ENCODE measurements at regions not wholly inside any gene's neighbourhood (a gene's known extent, or its start where the extent isn't known, plus 50 kb on each side); places are given as distances from the start of the nearest gene placed in this dataset.
A peak's percentile ranks its signal among the peaks of the same experiment; 100 is the strongest.

DNA sequence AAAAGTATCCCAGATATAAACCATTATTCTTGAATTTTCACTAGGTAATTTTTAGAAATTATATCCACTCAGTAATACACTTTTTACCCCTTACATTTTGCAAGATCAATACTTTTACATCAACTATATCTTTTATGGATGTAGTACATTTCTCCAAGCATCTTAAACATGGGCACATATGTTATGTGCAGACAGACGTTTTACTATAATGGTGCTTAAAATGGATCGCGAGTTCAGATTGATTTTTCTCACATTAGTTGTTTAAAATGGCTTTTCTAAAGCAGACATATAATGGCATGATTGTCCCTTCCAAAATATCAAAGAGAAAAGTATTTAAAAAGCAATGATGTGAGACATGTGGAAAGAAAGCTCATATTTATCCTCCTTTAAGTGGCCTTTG is 786.1 kb downstream of the PDHA2 start:
- no peaks in the 10 kb centered on the region for H3K27me3 Mint-ChIP-seq
- H3K4me3 Mint-ChIP-seq = no peak overlapping the region
- H3K9me3 Mint-ChIP-seq = peaks cover 0 to 5% of the 10 kb centered on the region in 2 donors
- H3K4me1 Mint-ChIP-seq = no peaks in the 10 kb centered on the region
- H3K27ac Mint-ChIP-seq = peak overlapping the region in 1 of 2 donors; percentile 84
- no peak for DNase-seq
- ATAC-seq = no peak

DNA sequence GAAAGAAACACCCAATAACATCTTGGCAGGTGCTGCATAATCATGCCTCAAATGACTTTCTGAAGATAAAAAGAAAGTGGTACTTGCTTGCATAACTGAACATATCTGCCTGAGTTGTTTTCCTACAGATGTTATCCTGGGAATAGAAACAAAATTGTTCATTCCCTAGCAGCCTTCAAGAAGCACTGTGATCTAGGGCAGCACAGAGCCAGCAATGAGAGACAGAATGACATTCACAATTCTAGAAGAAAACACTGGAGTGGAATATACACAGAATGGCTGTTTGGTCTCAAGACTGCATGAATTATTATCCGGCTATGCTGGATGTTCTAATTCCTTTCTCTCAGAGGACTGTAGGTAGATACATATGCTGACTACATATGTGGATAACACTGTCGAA is 790.9 kb downstream of the PDHA2 start:
- H3K9me3 Mint-ChIP-seq = peaks cover 0 to 5% of the 10 kb centered on the region in 2 donors
- no peak overlapping the region for H3K27ac Mint-ChIP-seq
- no peaks in the 10 kb centered on the region for H3K27me3 Mint-ChIP-seq
- DNase-seq = no peak
- no peak overlapping the region for H3K4me3 Mint-ChIP-seq
- no peak for ATAC-seq
- no peaks in the 10 kb centered on the region for H3K4me1 Mint-ChIP-seq

DNA sequence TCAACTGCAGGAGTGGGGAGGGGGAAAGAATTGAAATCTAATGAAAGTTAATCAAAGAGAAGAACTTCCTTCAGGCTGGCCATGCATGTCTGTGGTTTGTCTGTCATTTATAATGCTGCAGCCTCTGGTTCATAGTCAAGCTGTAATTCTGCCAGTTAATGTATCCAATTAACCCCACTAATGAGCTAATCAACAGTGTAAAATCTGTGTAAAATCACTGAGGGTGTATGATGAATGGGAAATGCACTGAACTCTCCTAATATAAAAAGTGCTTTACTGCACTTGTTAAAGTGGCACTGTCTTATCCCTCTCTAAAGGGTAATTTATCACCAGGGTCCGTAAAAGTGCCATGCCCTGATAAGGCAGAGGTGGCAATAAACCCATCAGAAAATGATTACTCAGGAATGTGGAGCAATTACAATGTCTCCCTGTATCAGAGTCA is 798.1 kb downstream of the PDHA2 start:
- H3K9me3 Mint-ChIP-seq = peaks cover 4 to 19% of the 10 kb centered on the region in 2 donors
- no peak for DNase-seq
- H3K27ac Mint-ChIP-seq = no peak overlapping the region
- no peaks in the 10 kb centered on the region for H3K4me1 Mint-ChIP-seq
- H3K27me3 Mint-ChIP-seq = no peaks in the 10 kb centered on the region
- no peak overlapping the region for H3K4me3 Mint-ChIP-seq
- ATAC-seq = no peak

GRCh38 chr4:96639932-96640331 is 800.0 kb downstream of the PDHA2 start:
- no peak overlapping the region for H3K27ac Mint-ChIP-seq
- no peaks in the 10 kb centered on the region for H3K4me1 Mint-ChIP-seq
- DNase-seq (no peak), ATAC-seq (no peak)
- no peak overlapping the region for H3K4me3 Mint-ChIP-seq
- H3K9me3 Mint-ChIP-seq = peaks cover 4 to 19% of the 10 kb centered on the region in 2 donors
- H3K27me3 Mint-ChIP-seq = no peaks in the 10 kb centered on the region

DNA sequence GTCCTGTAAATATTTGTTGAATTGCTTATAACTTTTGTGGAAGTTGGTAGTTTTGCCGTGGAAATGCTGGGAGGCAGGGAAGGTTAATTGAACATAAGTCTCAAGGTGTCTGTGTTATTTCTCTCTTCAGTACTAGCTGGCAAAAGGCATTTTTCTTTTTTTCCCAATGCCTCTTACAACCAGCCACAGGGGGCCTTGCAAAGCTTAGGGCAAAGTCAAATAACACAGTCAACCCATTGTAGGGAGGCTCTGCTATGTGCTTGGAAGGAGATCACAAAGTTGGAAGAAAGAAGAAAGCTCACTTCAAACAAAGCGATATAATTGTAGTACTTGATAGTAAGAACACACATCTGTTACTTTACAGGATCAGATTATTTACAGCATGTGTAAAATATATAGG is 802.6 kb downstream of the PDHA2 start:
- Mint-ChIP-seq H3K4me3 (no peak overlapping the region), H3K4me1 (no peaks in the 10 kb centered on the region), H3K27me3 (no peaks in the 10 kb centered on the region), H3K9me3 (peaks cover 4 to 7% of the 10 kb centered on the region in 2 donors), H3K27ac (no peak overlapping the region)
- DNase-seq (no peak), ATAC-seq (no peak)

DNA sequence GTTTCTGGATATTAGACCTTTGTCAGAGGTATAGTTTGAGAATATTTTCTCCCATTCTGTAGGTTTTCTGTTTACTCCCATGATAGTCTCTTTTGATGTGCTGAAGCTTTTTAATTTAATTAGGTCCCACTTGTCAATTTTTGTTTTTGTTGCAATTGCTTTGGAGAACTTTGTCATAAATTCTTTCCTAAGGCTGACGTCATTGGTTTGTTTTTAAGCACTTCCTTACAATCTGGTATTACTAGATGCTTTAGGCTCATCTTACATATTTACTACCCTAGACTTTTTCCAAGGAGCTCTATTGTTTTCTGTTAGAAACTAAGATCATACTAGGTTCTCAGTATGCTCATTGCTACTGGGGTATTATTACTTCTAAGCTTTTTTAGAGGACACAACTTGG is 806.3 kb downstream of the PDHA2 start:
- H3K9me3 Mint-ChIP-seq = no peaks in the 10 kb centered on the region
- no peak for DNase-seq
- no peaks in the 10 kb centered on the region for H3K27me3 Mint-ChIP-seq
- no peaks in the 10 kb centered on the region for H3K4me1 Mint-ChIP-seq
- H3K4me3 Mint-ChIP-seq = no peak overlapping the region
- no peak for ATAC-seq
- no peak overlapping the region for H3K27ac Mint-ChIP-seq

- ATAC-seq = no peak
- no peak for DNase-seq
- Mint-ChIP-seq H3K27me3 (no peaks in the 10 kb centered on the region), H3K4me3 (no peak overlapping the region), H3K4me1 (no peaks in the 10 kb centered on the region), H3K9me3 (peaks cover 0 to 11% of the 10 kb centered on the region in 2 donors), H3K27ac (no peak overlapping the region)
These were observed 809.6 kb downstream of the PDHA2 start for GRCh38 chr4:96649536-96649935.

GRCh38 chr4:96652158-96652557 is 812.3 kb downstream of the PDHA2 start:
- no peak overlapping the region for H3K27ac Mint-ChIP-seq
- H3K27me3 Mint-ChIP-seq = no peaks in the 10 kb centered on the region
- H3K4me3 Mint-ChIP-seq = no peak overlapping the region
- DNase-seq (no peak), ATAC-seq (no peak)
- no peaks in the 10 kb centered on the region for H3K4me1 Mint-ChIP-seq
- H3K9me3 Mint-ChIP-seq = peaks cover 0 to 11% of the 10 kb centered on the region in 2 donors

- Mint-ChIP-seq H3K4me3 (no peak overlapping the region), H3K27ac (no peak overlapping the region), H3K9me3 (peaks cover 2 to 11% of the 10 kb centered on the region in 2 donors), H3K4me1 (no peaks in the 10 kb centered on the region), H3K27me3 (no peaks in the 10 kb centered on the region)
- ATAC-seq = no peak
- no peak for DNase-seq
These were observed 812.9 kb downstream of the PDHA2 start for GRCh38 chr4:96652821-96653220.

- ATAC-seq (no peak), DNase-seq (no peak)
- Mint-ChIP-seq H3K4me1 (no peaks in the 10 kb centered on the region), H3K4me3 (no peak overlapping the region), H3K27ac (no peak overlapping the region), H3K27me3 (no peaks in the 10 kb centered on the region), H3K9me3 (peaks cover 5 to 11% of the 10 kb centered on the region in 2 donors)
These were observed 814.2 kb downstream of the PDHA2 start for GRCh38 chr4:96654045-96654444.

DNA sequence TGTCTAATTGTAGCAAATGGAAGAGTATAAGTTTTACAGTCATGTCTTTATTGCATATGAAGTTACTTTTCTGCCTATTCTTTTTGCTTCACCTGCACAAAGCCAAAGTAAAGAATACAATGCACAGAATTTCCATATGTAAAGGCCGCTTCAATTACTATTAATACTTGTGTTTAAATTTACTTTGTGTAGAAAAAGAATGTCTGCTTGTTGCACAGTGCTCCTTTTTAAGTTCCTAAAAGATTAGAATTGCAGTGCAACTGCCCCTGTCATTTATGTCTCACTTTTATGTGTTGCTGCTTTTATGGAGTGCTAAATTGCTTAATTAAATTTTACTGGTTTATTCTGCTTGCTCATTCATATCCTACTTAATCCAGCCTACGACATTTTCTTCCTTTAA is 830.5 kb downstream of the PDHA2 start:
- DNase-seq = no peak
- H3K27me3 Mint-ChIP-seq = no peaks in the 10 kb centered on the region
- no peak overlapping the region for H3K27ac Mint-ChIP-seq
- H3K4me3 Mint-ChIP-seq = no peak overlapping the region
- peaks cover 5 to 7% of the 10 kb centered on the region in 2 donors for H3K9me3 Mint-ChIP-seq
- no peak for ATAC-seq
- H3K4me1 Mint-ChIP-seq = no peaks in the 10 kb centered on the region

DNA sequence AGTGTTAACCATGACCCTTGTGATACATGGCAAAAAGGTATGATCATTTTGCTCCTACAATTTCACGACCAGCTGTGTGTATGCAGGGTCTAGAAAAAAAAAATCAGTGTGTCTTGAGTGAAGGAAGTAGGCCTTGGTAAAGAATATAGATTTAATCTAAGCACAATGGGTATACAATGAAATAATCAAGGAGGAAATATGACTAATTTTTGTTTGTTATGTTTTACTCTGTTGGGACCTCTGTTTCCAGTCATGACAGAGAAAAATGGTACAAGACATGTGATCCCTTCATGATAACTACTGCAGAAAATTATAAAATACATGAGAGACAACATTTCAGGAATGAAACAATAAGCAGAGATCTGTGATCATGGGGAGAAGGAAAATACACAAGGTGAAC is 835.5 kb downstream of the PDHA2 start:
- Mint-ChIP-seq H3K27ac (no peak overlapping the region), H3K27me3 (no peaks in the 10 kb centered on the region), H3K4me3 (no peak overlapping the region), H3K9me3 (peaks cover 4 to 8% of the 10 kb centered on the region in 2 donors), H3K4me1 (no peaks in the 10 kb centered on the region)
- no peak for DNase-seq
- ATAC-seq = no peak

DNA sequence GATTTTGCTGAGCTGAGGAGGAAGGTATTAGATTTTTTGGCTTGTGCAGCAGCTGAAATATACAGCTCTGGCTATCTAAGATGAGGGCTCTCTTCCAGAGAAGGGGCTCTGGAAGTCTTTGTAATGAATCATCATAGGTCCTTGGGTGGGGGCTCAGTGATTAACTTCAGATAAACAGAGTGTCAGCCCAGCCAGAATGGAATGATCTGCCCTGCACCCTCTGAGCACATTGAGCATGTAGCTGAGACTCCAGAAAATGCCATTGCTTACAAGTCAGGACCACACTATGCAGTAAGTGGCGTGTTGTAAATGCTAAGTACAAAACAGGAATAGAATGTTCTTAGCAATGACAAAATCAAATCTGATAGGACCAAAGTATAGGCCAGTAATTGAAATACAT is 836.0 kb downstream of the PDHA2 start:
- H3K4me1 Mint-ChIP-seq = no peaks in the 10 kb centered on the region
- no peak for DNase-seq
- no peaks in the 10 kb centered on the region for H3K27me3 Mint-ChIP-seq
- peaks cover 4 to 8% of the 10 kb centered on the region in 2 donors for H3K9me3 Mint-ChIP-seq
- ATAC-seq = no peak
- H3K27ac Mint-ChIP-seq = no peak overlapping the region
- H3K4me3 Mint-ChIP-seq = no peak overlapping the region

DNA sequence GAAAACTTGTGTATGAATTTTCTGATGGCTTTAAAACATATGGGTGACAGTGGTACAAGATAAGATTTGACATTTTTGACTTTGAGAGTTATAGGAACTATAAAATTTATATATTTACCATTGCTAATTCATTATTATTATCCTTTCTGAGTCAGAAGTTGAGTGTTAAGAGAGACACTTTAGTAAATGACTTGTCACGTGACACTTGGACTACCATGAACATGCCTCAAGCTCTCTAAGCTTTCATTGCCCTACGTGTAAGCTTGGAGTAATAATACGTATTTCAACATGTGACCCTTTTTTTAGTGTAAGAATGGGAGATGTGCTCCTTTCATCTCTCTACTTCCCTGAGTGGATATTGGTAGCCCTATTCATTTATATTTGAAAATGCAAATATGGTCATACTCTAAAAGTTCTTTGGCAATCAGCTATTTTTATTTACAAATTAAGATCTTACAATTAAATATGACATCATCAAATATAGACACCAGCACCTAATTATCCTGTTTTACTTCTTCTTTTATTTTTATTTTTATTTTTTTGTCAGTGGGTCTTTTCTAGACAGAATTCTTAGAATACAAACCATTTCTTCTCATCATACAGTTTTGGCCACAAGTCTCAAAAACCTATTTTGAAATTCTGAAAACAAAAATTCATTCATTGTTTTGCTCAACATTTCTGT is 837.0 kb downstream of the PDHA2 start:
- H3K4me3 Mint-ChIP-seq = no peak overlapping the region
- ATAC-seq = no peak
- H3K27ac Mint-ChIP-seq = no peak overlapping the region
- no peaks in the 10 kb centered on the region for H3K27me3 Mint-ChIP-seq
- H3K4me1 Mint-ChIP-seq = no peaks in the 10 kb centered on the region
- peaks cover 4 to 8% of the 10 kb centered on the region in 2 donors for H3K9me3 Mint-ChIP-seq
- DNase-seq = no peak

- no peak overlapping the region for H3K4me3 Mint-ChIP-seq
- no peaks in the 10 kb centered on the region for H3K27me3 Mint-ChIP-seq
- ATAC-seq = no peak
- no peak for DNase-seq
- no peak overlapping the region for H3K27ac Mint-ChIP-seq
- peaks cover 4 to 8% of the 10 kb centered on the region in 2 donors for H3K9me3 Mint-ChIP-seq
- H3K4me1 Mint-ChIP-seq = no peaks in the 10 kb centered on the region
These were observed 837.6 kb downstream of the PDHA2 start for GRCh38 chr4:96677499-96677898.

DNA sequence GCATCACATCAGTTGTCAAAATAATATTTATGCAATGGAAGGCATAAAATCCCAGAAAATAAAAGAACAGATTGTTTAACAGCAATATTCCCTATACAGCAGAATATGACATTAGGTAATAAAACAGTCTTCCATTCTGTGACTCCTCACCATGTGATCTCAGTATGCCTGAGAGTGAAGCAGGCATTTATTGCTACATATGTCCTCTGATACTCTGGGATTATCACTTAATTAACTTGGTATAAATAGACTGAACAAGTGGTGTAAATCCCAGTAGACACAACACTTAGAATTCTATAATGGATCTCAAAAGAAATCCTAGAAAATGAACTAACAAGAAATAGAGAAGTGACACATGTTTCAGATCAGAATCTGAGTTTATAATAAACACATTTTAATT is 841.3 kb downstream of the PDHA2 start:
- H3K27me3 Mint-ChIP-seq = no peaks in the 10 kb centered on the region
- peaks cover 4 to 7% of the 10 kb centered on the region in 2 donors for H3K9me3 Mint-ChIP-seq
- ATAC-seq = no peak
- no peak for DNase-seq
- H3K4me3 Mint-ChIP-seq = no peak overlapping the region
- no peak overlapping the region for H3K27ac Mint-ChIP-seq
- no peaks in the 10 kb centered on the region for H3K4me1 Mint-ChIP-seq

DNA sequence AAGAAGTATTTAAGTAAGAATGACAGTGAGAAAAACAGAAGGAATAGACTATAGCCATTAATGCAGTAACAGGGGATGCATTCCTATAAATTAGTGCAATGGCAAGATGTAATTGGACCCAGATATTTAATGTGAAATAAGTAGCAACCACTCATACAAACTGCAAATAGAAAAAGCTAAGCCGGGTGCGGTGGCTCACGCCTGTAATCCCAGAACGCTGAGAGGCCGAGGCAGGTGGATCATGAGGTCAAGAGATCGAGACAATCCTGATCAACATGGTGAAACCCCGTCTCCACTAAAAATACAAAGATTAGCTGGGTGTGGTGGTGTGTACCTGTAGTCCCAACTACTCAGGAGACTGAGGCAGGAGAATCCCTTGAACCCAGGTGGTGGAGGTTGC is 845.8 kb downstream of the PDHA2 start:
- H3K4me1 Mint-ChIP-seq = no peaks in the 10 kb centered on the region
- H3K9me3 Mint-ChIP-seq = peaks cover 0 to 14% of the 10 kb centered on the region in 2 donors

More for the DNA sequence above, 845.8 kb downstream of the PDHA2 start:
- Mint-ChIP-seq H3K4me3 (no peak overlapping the region), H3K27me3 (no peaks in the 10 kb centered on the region), H3K27ac (no peak overlapping the region)
- ATAC-seq = no peak
- DNase-seq = no peak

All from stimulated activated naive CD8-positive, alpha-beta T cell treated with anti-CD3 and anti-CD28 coated beads, Interleukin-15, amount 100 ng/mL, for 72 hours (primary cell).